ENCODE measurements at regions not wholly inside any gene's neighbourhood (a gene's known extent, or its start where the extent isn't known, plus 50 kb on each side); places are given as distances from the start of the nearest gene placed in this dataset.
A peak's percentile ranks its signal among the peaks of the same experiment; 100 is the strongest.

DNA sequence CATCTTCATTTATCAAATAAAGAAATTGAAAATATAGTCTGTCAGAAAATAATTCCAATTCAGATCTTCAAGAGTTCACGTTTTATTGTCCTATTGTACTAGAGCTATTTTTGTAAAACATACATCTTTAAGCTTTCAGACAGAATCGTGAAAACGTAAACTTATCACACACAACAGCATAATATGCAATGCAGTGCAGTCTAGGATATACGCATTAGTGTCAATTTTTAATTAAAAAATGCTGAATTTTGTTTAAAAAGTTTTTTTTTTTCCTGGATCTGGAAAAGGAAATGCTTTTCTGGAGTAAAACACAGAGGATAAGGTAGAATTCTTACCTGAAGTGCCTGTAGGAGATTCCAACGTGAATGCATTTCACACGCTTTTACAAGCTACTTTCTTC, 458.2 kb upstream of the KLF6 start:
- Mint-ChIP-seq H3K27ac (ENCODE audit: low read depth, unreplicated experiment) (peak overlapping the region; percentile 77), H3K36me3 (ENCODE audit: insufficient read depth, unreplicated experiment) (no peaks in the 10 kb centered on the region), H3K27me3 (ENCODE audit: insufficient read depth, unreplicated experiment) (no peaks in the 10 kb centered on the region), H3K9me3 (ENCODE audit: unreplicated experiment) (peaks cover 10% of the 10 kb centered on the region), H3K4me3 (ENCODE audit: unreplicated experiment) (peak overlapping the region; percentile 45), H3K4me1 (ENCODE audit: insufficient read depth, unreplicated experiment) (peaks cover 50% of the 10 kb centered on the region)
- ChIA-PET CTCF (interaction anchor here (0.7 to 1.0 kb wide), 3 partner anchors 11 to 527 kb away, joined by 3 to 4 read pairs (median 3); no protein-coding TSS in a partner anchor), POLR2A (interaction anchor here (0.6 to 2.3 kb wide), 16 partner anchors 9 to 486 kb away, joined by 3 to 12 read pairs (median 4); partner anchors contain the start of gene KLF6)
- TSS peak; percentile 82 for BruUV-seq (replicated peaks)
- intact Hi-C loops (cut with micrococcal nuclease), result loop anchor here (5.0 kb wide), 1 partner anchor 391 kb away; no protein-coding TSS in a partner anchor
- TF ChIP-seq, protein P1, sequence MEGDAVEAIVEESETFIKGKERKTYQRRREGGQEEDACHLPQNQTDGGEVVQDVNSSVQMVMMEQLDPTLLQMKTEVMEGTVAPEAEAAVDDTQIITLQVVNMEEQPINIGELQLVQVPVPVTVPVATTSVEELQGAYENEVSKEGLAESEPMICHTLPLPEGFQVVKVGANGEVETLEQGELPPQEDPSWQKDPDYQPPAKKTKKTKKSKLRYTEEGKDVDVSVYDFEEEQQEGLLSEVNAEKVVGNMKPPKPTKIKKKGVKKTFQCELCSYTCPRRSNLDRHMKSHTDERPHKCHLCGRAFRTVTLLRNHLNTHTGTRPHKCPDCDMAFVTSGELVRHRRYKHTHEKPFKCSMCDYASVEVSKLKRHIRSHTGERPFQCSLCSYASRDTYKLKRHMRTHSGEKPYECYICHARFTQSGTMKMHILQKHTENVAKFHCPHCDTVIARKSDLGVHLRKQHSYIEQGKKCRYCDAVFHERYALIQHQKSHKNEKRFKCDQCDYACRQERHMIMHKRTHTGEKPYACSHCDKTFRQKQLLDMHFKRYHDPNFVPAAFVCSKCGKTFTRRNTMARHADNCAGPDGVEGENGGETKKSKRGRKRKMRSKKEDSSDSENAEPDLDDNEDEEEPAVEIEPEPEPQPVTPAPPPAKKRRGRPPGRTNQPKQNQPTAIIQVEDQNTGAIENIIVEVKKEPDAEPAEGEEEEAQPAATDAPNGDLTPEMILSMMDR (IDR thresholded peaks at IDR 0.05; ENCODE audit: unreplicated experiment), result no peak
- DNase-seq (ENCODE audit: unreplicated experiment), result no peak

DNA sequence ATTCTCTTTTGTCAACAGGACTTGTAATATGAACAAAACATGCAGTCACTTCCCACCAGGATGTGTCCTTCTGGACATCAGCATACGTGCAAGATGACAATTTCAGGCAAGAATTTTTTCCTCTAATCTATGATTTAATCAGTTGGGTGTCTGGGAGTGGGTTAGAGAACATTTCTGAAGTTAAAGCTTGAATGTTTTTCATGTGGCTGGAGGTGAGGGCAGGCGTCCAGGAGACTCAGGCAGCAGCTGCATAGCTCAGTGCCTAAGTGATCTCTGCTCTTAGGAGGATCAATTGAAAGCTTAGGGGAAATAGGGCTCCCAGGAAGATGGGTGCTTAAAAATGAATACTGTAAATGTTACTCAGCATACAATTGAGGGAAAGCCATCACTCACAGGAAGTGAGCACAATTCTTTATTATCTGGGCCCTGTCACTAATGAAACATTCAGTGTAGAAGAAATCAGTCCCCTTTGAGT, 457.6 kb upstream of the KLF6 start:
- Mint-ChIP-seq H3K27ac (ENCODE audit: low read depth, unreplicated experiment) (peak overlapping the region; percentile 77), H3K27me3 (ENCODE audit: insufficient read depth, unreplicated experiment) (no peaks in the 10 kb centered on the region), H3K9me3 (ENCODE audit: unreplicated experiment) (peaks cover 10% of the 10 kb centered on the region), H3K4me1 (ENCODE audit: insufficient read depth, unreplicated experiment) (peaks cover 50% of the 10 kb centered on the region), H3K4me3 (ENCODE audit: unreplicated experiment) (peak overlapping the region; percentile 45), H3K36me3 (ENCODE audit: insufficient read depth, unreplicated experiment) (no peaks in the 10 kb centered on the region)
- DNase-seq (ENCODE audit: unreplicated experiment), result no peak
- TF ChIP-seq, protein P1 (IDR thresholded peaks at IDR 0.05; ENCODE audit: unreplicated experiment), result no peak
- CTCF ChIA-PET, result interaction anchor here (0.7 to 1.0 kb wide), 3 partner anchors 11 to 528 kb away, joined by 3 to 4 read pairs (median 3); no protein-coding TSS in a partner anchor
- intact Hi-C loops (cut with micrococcal nuclease), result loop anchor here (5.0 kb wide), 1 partner anchor 390 kb away; no protein-coding TSS in a partner anchor
- BruUV-seq (replicated peaks), result no TSS peak
- POLR2A ChIA-PET, result interaction anchor here (0.7 to 2.3 kb wide), 12 partner anchors 10 to 467 kb away, joined by 3 to 12 read pairs (median 4); partner anchors contain the start of gene KLF6

DNA sequence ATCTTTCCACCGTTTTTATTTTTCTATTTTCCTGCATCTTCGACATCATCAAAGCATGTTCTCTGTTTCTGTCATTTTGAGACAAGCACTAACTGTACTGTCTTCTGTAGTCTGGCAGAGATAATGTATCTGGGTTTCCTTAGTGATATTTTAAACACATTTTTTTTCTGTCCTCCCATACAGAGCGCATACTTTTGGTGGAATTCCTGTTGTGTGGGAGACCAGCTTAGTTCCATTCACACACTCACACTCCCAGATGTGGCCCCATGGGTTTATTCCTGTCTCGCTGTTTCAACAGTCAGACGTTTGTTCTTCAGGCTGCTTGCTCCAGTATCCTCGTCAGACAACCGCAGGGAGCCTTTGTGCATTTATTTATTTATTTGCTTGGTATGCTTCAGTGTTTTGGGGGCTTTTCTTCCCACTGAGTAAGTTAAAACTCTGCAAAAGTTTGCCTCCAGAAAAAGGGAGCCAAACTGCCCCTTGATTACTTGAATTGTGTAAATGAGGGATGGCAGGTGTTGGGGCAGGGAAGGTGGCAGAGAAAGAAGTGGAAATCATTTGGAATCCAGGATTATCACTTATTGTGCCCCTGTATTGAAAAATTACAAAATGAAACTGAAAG, 456.8 kb upstream of the KLF6 start:
- peaks cover 43% of the 10 kb centered on the region for H3K4me1 Mint-ChIP-seq (ENCODE audit: insufficient read depth, unreplicated experiment)
- H3K9me3 Mint-ChIP-seq (ENCODE audit: unreplicated experiment), result peaks cover 10% of the 10 kb centered on the region
- intact Hi-C loops (cut with micrococcal nuclease), result loop anchor here (5.0 kb wide), 1 partner anchor 390 kb away; no protein-coding TSS in a partner anchor
- DNase-seq (ENCODE audit: unreplicated experiment), result no peak
- H3K4me3 Mint-ChIP-seq (ENCODE audit: unreplicated experiment), result no peak overlapping the region
- no peaks in the 10 kb centered on the region for H3K36me3 Mint-ChIP-seq (ENCODE audit: insufficient read depth, unreplicated experiment)
- BruUV-seq (replicated peaks), result no TSS peak
- TF ChIP-seq, protein P1 (IDR thresholded peaks at IDR 0.05; ENCODE audit: unreplicated experiment), result no peak
- H3K27me3 Mint-ChIP-seq (ENCODE audit: insufficient read depth, unreplicated experiment), result no peaks in the 10 kb centered on the region
- POLR2A ChIA-PET, result interaction anchor here (0.9 to 2.1 kb wide), 3 partner anchors 11 to 1940 kb away, joined by 3 to 9 read pairs (median 3); partner anchors contain the start of gene KLF6
- H3K27ac Mint-ChIP-seq (ENCODE audit: low read depth, unreplicated experiment), result peak overlapping the region; percentile 77
- CTCF ChIA-PET, result no interaction called here

DNA sequence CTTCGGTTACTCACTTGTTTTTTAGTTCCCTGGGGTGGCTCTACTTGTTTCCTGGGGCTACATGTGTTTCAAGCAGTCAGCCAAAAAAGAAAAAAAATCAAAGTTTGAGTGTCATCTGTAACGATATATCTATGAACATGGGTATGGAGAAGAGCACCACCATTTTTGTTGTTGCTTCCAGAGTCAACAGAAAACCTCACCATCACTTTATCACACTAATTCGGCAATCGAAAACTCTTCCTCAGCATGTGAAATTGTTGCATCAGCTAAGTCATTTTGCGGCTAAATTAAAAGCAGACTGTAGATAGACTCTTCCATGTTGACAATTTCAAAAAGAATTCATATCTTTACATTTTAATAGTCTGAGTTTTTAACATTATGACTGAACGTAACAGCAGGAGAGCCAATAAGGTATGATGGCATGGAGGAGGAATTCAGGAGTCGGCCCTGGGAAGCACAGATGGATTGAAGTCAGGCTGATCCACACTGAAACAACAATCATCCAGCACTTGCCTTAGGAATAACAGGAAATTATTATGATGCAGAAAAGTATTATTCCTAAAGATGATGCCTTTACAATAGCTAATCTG, 455.7 kb upstream of the KLF6 start:
- DNase-seq (ENCODE audit: unreplicated experiment), result no peak
- BruUV-seq (replicated peaks), result no TSS peak
- peaks cover 37% of the 10 kb centered on the region for H3K4me1 Mint-ChIP-seq (ENCODE audit: insufficient read depth, unreplicated experiment)
- TF ChIP-seq, protein P1 (IDR thresholded peaks at IDR 0.05; ENCODE audit: unreplicated experiment), result no peak
- POLR2A ChIA-PET, result no interaction called here
- H3K27me3 Mint-ChIP-seq (ENCODE audit: insufficient read depth, unreplicated experiment), result no peaks in the 10 kb centered on the region
- intact Hi-C loops (cut with micrococcal nuclease), result loop anchor here (5.0 kb wide), 1 partner anchor 388 kb away; no protein-coding TSS in a partner anchor
- peak overlapping the region; percentile 4 for H3K27ac Mint-ChIP-seq (ENCODE audit: low read depth, unreplicated experiment)
- H3K36me3 Mint-ChIP-seq (ENCODE audit: insufficient read depth, unreplicated experiment), result no peaks in the 10 kb centered on the region
- H3K4me3 Mint-ChIP-seq (ENCODE audit: unreplicated experiment), result no peak overlapping the region
- peaks cover 7% of the 10 kb centered on the region for H3K9me3 Mint-ChIP-seq (ENCODE audit: unreplicated experiment)
- CTCF ChIA-PET, result interaction anchor here (0.6 kb wide), 1 partner anchor 259 kb away, joined by 3 read pairs; no protein-coding TSS in a partner anchor
